NB4 (cell line): ENCODE measurements at regions not wholly inside any gene's neighbourhood (a gene's known extent, or its start where the extent isn't known, plus 50 kb on each side); places are given as distances from the start of the nearest gene placed in this dataset.

ENCODE experiments used
- CTCF ChIP-seq: IDR thresholded peaks from one replicate; pipeline ENCODE4 v1.5.1; 2012; ENCODE audit warnings: low read depth, low read length
- MAX ChIP-seq: IDR thresholded peaks from 2 replicates; pipeline ENCODE4 v1.6.1; 2011; ENCODE audit warnings: low read depth, low read length
- POLR2A ChIP-seq: IDR thresholded peaks from 2 replicates; pipeline ENCODE4 v1.6.1; 2011; ENCODE audit warnings: mild to moderate bottlenecking; ENCODE audit not compliant: insufficient read length; ENCODE audit errors: extremely low read depth

GRCh38 chr4:138096384-138097062, 145.6 kb downstream of the SLC7A11 start:
- TF ChIP-seq MAX (no peak), CTCF (no peak), POLR2A (no peak)
